Endometrium (tissue), 2 donors: ENCODE measurements at regions not wholly inside any gene's neighbourhood (a gene's known extent, or its start where the extent isn't known, plus 50 kb on each side); places are given as distances from the start of the nearest gene placed in this dataset.

Experiments
- FAIRE-seq: peaks from 2 replicates; lab custom pipeline; 2012; peaks lifted over from hg19 to GRCh38; lab: Jason Lieb, UNC
- donor health status: control.
- donor health status: control.

GRCh38 chr12:93300611-93301021, 77.1 kb upstream of the NUDT4 start:
- no peak for FAIRE-seq

DNA sequence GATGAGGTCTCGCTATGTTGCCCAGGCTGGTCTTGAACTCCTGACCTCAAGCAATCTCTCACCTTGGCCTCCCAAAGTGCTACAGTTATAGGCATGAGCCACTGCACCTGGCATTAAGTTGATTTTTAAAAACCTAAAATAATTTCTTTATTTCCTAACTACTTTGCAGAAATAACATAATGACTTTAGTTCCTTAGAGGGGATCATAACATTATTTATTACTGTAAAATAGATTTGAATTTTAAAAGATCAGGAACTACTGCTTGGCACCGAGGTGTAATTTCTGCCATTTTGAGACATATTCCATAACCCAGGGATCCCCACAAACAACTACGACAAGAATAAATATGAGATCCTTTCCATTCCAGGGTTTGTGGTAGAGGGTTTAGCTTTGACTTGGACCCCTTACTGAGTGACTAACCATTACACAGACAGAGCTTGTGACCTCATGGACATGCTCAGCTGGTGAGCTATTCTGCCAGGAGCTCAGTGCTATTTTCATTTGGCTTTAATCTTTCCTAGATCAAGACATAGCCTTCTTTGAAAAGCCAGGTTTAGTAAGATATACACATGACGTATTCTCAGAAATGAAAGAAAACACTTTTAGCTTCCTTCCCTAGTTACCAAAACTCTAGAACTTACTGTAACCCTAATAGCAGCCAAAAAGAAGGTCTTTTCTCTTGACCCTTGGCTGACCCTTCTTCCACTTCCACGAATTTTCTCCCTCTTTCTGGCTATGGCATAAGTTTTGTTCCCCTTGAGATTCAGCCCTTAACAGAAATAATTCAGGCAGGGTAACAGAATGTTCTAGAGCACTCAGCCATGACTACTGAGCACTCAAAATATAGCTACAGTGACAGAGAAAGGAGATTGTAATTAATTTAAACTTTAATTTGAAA, 75.1 kb upstream of the NUDT4 start:
- FAIRE-seq: no peak

DNA sequence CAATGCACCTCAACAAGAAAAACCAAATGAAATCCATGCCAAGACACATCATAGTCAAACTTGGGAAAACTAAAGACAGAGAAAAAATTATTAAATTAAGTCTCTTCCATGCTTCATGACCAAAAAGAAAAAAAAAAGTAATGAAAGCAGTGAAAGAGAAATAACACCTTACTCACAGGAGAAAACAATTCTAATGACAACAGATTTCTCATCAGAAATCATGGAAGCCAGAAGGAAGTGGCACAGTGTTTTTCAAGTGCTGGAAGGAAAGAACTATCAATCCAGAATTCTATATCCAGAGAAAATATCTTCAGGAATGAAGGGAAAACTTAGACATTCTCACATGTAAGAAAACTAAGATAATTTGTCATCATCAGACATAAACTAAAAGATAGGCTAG, 71.1 kb upstream of the NUDT4 start:
- no peak for FAIRE-seq

DNA sequence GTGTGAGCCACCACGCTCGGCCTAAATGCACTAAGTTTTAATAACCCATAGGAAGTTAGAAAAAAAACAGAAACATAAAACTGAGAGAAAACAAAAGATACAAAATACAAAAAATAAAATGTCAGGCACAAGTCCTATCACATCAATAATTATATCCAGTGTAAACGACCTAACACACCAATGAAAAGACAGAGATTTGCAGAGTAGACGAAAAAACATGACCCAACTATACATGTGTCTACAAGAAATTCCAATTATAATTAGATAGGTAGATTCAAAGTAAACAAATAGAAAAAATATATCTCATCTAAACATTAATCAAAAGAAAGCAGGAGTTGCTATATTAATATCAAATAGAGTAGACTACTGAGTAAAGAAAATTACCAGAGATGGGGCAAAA, 69.4 kb upstream of the NUDT4 start:
- FAIRE-seq: no peak

- FAIRE-seq: no peak
Observed at GRCh38 chr12:93311827-93312226, 65.9 kb upstream of the NUDT4 start.

- no peak for FAIRE-seq
Observed at GRCh38 chr12:93314177-93314497, 63.6 kb upstream of the NUDT4 start.

GRCh38 chr12:93315385-93315906, 62.3 kb upstream of the NUDT4 start:
- FAIRE-seq: no peak

- no peak for FAIRE-seq
Observed at GRCh38 chr12:93315907-93316622, 61.7 kb upstream of the NUDT4 start.

GRCh38 chr12:93316623-93316971, 61.1 kb upstream of the NUDT4 start:
- no peak for FAIRE-seq

GRCh38 chr12:93317227-93317626, 60.5 kb upstream of the NUDT4 start:
- FAIRE-seq: no peak

GRCh38 chr12:93318720-93319522, 58.8 kb upstream of the NUDT4 start:
- FAIRE-seq: no peak

DNA sequence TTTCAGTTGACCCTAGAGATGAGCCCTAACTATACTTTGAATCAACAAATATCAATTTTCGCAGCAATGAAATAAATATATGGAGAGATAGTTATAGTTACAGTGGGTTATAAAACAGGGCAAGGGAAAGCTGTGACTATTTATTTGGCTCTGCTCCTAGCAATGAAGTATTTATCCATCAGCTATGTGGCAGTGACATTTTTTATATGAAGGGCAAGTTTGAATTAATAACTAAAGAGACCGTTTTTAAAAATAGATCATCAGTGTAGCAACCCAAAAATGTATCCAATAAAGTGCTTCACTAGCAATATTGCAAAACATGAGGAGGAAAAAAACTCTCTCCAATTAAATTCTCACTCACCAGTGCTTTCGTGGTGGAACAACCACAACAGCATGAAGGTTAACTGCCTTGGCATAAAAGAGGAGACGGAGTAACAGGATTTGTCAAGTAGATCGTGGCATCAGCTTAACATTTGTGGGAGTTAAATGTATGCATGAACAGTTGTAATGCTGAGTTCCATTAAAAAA, 58.1 kb upstream of the NUDT4 start:
- FAIRE-seq: no peak

- no peak for FAIRE-seq
Observed at GRCh38 chr12:93322784-93323183, 54.9 kb upstream of the NUDT4 start.

- FAIRE-seq: no peak
Observed at GRCh38 chr12:93323625-93324329, 53.9 kb upstream of the NUDT4 start.

GRCh38 chr12:93325855-93326254, 51.9 kb upstream of the NUDT4 start:
- FAIRE-seq: no peak
